Heart left ventricle (tissue), 13 donors: ENCODE measurements at regions not wholly inside any gene's neighbourhood (a gene's known extent, or its start where the extent isn't known, plus 50 kb on each side); places are given as distances from the start of the nearest gene placed in this dataset.

Source experiments
- CTCF ChIP-seq, 12 donors: fragments of 200-600 bp; sonication (generic) in 4 of 12; IDR thresholded peaks; one replicate each; pipeline versions ENCODE4 v1.5.0 to v1.8.0; 2018 to 2022; ENCODE audit warnings: antibody characterized with exemption in 12 of 12, mild to moderate bottlenecking in 5 of 12
- POLR2A ChIP-seq, 2 donors: fragments of 450-650 bp; IDR thresholded peaks; one replicate each; pipeline ENCODE4 v1.6.1; 2017; ENCODE audit warnings: antibody characterized with exemption in 2 of 2, mild to moderate bottlenecking in 2 of 2, moderate library complexity in 2 of 2
- donor health status: ischemic (EF 13 %, LVEDD 7.1; RV severe dilation, severe dysfunction).
- donor health status: DM: no; HTN: yes; CAD: no.
- donor health status: DM: no; HTN: no; CAD: no.
- donor health status: ischemic (EF 25% LVEDD 6.9; RV normal size, moderate dysfunction).
- donor health status: ischemic (EF 25% LVEDD 5.7; RV mildly dilated, moderate dysfunction).
- donor health status: ischemic (EF 35%, LVEDD 5.7; RV mildly dilated, moderate dysfunction).
- donor health status: nonischemic (EF 11% LVEDD 7.7; RV severe dilation, severe dysfunction).
- donor health status: DM: yes; HTN: yes; CAD: no.
- donor health status: PGD.
- donor health status: ischemic (EF 29% LVEDD 5.4; RV normal size, mild dysfunction).
- donor health status: nonischemic (EF 23%, LVEDD 6.1; RV moderate dilation, normal function).

GRCh38 chr2:217597681-217598080 lies 405.1 kb downstream of the TNS1 start:
- TF ChIP-seq CTCF (IDR thresholded peaks at IDR 0.05) (no peak), POLR2A (IDR thresholded peaks at IDR 0.05) (no peak)
